ENCODE measurements at regions not wholly inside any gene's neighbourhood (a gene's known extent, or its start where the extent isn't known, plus 50 kb on each side); places are given as distances from the start of the nearest gene placed in this dataset.
"Not testable (repeated sequence)": the region's sequence is repeated elsewhere in the genome, so short reads cannot be mapped to it uniquely, and the experiment has no call there.

DNA sequence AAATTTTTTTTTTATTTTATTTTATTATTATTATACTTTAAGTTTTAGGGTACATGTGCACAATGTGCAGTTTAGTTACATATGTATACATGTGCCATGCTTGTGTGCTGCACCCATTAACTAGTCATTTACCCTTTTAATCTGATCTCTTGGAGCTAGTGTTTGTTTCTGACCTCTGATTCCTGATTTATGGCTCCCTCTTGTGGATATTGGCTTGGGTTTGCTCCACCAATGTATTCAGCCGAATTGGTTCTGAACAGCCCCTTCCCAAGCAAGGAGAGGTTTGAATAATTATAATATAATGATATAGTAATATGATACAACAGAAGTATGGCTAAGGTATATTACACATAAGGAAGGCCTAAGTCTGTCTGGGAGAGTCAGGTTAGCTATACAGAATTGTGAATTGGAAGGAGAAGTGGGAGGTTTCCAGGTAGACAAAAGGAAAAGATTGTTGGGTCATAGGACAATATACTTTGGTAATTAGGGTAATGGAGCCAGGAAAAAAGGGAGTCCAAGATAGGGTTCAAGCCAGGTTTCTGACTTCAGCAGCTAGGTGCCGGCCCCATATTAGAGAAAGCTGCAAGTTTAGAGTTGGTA is 53.1 kb upstream of the HMCN1 start:
- DNase-seq = no peak

DNA sequence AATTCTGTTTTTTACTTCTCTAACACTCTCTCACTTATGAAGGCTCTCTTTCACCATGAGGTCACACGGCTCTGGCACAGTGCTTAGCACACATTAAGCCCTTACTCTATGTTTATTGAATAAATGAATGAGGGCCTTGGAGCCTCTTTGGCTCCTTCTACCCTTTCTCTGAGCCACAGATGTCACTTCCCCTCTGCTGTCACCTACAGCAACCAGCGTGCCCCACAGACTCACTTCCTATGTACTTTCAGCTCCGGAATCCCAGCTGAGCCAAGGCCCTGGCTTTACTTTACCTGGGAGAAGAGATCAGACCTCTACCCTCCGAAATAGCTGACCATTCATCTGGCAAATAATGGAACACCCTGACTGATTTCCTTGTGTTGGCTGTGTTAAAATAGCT is 53.7 kb upstream of the HMCN1 start:
- no peak for DNase-seq

DNA sequence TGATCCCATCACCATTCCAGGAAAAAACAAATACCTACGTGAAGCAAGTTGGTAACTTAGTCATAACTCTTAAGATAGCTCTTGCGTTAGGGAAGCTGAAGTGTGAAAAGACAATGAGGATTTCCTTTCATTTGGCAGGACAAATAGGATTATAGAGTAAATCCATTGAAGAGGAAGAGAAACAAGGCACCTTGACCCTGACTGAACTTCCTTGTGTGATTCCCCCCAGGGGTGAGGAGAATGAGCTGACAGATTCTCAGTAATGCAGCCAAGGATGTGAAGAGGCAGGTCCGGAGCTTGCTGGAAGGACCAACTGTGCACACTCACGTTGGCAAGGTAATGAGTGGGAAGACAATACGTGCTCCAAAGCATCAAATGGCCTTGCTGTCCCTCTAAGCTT is 55.0 kb upstream of the HMCN1 start:
- no peak for DNase-seq

DNA sequence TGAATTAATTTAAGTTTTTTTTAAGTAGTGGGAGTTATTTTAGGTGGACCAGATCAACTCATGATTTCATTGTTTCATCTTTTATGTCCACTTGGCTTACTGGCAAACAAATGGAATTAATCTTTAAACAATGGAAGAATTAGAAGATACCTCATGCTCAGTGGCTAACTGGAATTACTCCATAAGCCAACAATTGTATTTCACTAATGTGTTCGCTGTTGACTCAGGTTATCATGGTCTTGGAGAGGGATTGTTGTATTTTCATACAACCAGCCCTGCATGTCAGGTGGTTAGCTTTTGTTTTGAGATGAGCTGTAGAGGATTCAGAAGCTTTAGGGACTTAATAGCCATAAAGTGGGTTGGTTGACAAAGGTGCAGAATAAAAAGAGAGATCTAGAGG is 57.2 kb upstream of the HMCN1 start:
- no peak for DNase-seq

DNA sequence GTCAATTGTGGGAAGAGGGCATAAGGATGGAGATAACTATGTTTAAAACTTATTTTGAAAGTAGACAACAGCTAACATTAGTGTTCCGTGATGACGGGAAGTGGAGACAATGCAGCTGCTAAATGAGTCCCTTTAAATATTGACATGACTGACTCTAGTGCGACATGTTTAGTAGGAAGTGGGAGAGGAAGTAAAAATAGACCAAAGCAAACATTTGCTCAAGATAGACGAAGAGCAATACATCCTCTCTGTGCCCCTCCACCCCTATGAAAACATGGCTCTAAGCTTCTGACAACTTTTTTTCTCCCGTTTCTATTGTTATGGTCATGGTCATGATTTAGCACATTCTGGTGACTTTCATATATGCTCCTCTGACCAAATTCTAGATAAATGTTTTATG is 60.0 kb upstream of the HMCN1 start:
- no peak for DNase-seq

DNA sequence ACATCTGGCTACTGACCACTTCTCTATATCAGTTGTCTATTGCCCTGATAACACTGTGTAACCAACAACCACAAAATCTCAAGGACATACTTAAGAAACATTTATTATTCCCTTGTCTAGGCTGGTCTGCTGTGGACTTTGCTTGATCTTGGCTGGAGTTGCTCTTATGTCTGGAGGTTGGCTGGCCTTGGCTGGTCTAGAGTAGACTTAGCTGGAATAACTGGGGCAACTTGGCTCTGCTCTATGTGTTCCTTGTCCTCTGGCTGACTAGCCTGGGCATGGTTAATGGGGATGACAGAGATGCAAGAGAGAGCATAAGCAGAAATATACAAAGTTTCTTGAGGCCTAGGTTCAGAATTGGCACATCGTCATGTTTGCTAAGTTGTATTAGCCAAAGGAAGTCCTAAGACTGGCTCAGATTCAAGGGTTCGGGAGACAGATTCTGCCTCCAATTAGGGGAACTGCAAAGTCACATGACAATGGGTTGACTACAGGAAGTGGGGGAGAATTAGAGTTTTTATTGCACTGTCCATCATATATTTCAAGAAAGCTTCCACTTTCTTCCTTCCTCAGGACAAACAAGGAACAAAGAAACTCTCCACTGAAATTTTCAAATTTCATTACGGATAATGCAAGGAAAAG is 61.4 kb upstream of the HMCN1 start:
- DNase-seq = no peak

DNA sequence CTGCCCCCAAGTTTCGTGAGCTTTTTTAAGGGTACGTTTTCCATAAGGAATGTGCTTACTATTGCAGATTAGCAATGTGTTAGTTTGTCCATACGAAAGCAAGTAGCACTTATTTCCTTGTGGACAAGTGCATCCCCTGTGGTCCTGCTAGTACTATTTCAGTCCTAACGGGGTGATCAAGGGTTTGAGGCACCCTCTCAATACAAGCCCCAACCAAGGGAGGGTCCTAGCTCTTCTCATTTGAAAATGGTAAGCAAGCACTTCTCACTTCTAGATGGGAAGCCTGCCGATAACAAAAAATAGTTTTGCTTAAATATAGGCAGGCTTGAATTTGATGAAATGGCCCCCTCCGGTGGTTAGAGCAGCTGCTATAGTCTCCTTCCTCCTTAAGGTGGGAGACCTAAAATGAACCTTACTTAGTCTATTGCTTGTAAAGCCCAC is 64.0 kb upstream of the HMCN1 start:
- DNase-seq = no peak

DNA sequence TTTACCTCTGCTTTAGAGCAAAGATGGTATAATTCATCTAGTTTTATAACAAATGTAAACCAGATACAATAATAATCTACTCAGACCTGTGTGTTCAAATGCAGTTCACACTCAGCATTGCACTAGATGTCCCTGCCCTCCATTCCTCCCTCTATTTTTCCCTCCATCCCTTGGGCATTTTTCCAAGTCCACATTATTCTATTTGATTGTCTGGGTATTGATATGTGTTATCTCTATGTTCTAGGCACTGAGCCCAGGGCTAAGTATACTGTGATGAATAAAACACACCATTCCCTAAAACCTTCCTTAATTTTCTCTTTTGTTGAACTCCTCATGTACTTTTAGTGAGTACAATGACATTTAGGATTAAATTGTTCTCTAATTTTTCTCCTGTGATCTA is 66.2 kb upstream of the HMCN1 start:
- no peak for DNase-seq

DNA sequence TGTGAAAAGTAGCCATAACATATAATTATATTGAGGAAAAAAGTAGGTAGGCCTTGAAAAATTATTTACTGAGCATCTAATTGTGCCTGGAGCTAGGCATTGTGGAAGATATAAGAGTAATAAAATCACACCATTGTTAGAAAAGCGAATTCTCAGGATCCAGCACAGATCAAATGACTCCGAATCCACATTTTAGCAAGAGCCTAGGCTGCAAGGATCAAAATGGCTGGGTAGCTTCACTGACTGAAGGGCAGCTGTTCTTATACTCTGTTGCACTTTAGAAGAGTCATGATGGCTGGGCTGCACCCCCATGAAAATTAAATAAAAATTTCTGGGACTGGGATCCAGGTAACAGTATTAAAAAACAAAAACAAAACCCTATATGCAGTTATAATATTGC is 67.6 kb upstream of the HMCN1 start:
- no peak for DNase-seq

DNA sequence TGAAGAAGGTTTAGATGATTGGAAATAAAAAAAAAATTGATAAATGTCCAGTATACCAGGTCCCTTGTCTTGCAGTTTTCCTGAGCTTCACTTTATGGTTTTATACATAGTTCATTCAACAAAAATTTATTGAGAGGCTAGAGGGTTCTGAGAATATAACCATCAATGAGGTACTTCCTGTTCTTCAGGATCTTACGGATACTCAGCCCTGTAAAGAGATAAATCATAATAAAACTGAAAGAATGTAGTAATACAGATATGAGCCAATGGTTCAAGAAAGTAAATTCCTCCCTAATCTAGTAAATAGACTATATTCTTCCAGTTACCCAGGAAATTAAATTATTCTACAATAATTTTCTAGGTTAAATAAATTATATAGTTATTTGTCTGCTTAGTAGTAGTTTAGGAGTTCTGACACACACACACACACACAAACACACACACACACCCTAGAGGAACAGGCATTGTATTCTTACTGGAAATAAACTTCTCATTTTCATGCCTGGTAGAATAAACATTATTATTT is 70.4 kb upstream of the HMCN1 start:
- no peak for DNase-seq

DNA sequence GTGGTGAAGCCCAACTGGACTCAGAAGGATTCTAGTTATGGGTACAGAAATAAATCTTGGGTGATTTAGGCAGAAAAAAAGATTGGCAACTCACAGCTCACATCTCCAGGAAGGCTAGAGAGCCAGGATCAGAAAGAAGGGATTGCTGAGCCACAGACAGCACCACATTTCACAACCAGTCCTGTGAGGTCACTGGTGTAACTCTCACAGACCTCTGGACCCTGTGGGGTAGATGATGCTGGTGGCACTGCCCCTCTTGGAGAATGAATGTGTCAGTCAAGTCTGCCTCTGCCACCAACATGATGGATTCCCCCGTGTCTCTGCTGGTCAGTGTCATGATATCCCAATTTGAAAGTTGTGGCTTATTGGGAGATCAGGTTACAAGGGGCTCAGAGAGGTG is 70.9 kb upstream of the HMCN1 start:
- DNase-seq = no peak

DNA sequence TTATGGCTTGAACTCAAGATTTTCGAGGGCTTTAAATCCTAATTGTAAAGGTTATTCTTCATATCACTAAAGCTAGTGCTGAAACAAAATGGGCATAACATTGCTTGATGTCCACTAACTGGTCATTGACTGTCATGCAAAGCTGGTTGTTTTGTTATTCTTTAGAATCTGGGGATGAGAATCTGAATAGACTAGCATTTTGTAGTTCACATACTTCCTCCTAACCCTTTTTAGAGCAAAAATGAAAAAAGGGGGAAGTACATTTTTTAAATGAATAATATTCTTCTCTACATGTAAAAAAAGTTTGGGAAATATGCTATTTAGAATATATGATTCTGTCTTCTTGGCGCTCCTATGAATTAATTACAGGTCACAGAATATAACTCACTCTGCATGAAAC is 72.2 kb upstream of the HMCN1 start:
- no peak for DNase-seq

DNA sequence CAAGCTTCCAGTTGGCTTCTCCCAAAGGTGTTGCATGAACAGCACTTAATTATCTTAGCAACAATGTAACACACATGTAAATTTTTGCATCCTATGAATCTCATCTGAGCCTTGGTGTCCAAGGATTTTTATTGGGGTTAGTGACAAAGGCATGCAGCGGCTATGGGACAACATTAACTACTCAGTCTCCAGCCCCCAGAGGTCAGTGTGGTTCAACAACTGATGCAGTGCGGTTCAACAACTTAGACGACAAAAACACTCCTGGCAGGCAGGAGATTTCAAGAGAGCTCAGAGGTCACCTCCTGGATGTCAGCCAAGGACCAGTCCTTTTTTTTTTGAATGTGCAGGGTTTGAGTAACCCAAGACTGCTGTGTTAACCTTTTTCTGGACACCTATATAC is 77.5 kb upstream of the HMCN1 start:
- DNase-seq = no peak

DNA sequence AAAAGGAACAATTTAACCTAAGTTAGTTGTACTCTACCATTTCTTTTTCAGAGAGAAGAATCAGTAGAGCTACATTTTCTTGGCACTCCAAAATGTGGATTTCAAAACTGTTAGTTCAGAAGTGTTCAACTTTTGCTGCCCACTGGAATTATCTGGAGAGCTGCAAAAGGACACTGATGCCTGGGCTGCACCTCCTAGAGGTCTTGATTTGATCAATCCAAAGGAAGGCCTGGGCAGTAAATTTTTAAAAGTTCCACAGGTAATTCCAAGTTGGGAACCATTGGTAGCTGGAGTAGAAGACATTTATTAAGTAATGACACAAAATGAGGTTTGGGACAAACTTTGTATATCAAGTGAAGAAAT is 79.3 kb upstream of the HMCN1 start:
- no peak for DNase-seq

DNA sequence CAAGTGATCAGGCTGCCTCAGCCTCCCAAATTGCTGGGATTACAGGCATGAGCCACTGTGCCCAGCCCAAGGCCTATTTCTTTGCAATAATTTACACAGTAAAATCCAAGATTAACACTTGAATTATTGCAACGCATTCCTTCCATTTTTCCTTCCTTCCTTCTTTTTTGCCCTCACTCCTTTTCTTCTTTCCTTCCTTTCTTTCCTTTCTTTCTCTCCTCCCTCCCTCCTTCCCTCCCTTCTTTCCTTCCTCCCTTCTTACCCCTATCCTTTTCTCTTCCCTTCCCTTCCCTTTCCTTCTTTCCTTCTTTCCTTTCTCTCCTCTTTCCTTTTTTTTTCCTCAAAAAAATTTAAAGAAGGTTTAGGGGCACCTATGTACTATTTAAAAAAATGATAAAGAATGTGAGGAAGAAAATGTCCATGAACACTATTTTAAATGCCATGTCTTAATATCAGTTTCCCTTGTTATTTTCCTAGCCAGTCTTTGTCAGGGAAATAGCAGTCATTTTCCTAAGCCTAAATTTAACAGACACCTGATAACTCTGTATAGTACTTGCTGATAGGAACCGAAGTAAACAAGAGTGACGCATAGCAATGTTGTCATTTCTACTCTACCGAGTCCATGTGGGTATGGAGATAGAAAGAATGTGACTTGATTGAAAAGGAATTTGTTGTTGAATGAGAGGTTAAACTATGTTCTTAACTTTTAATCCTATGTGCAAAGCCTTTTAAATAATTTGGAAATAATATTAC is 79.8 kb upstream of the HMCN1 start:
- peak; percentile 25 for DNase-seq

DNA sequence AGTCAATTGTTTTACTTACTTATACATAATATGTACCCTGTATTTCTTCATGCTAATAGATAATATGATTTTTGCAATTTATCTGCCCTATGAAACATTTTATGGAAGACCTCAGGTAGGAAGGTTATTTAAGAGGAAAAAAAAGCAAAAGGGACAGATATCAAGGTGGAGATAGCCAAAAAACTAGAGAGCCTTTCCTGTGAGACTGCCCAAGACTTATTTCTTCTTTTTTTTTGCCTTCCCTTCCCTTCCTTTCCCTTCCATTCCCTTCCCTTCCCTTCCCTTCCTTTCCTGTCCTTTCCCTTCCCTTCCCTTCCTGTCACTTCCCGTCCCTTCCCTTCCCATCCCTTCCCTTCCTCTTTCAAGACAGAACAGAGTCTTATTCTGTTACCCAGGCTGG is 80.6 kb upstream of the HMCN1 start:
- no peak for DNase-seq

DNA sequence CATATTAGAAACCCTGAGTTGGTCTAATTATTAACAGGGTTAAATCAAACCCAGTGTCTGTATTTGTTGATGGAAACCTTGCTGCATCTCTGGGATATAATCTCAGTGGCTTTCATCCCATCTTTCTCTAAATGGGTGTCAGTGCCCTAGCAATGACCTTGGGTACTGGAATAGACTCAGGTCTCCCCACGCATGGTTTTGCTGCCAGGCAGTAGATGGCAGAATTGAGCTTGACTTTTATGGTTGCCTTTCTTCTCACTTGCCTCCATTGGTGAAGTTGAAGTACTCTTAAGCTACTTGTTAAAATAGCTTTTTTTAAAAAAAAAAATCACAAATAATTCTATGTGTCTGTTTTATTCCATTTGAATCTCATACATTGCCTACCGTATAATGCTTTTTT is 81.8 kb upstream of the HMCN1 start:
- DNase-seq = no peak

DNA sequence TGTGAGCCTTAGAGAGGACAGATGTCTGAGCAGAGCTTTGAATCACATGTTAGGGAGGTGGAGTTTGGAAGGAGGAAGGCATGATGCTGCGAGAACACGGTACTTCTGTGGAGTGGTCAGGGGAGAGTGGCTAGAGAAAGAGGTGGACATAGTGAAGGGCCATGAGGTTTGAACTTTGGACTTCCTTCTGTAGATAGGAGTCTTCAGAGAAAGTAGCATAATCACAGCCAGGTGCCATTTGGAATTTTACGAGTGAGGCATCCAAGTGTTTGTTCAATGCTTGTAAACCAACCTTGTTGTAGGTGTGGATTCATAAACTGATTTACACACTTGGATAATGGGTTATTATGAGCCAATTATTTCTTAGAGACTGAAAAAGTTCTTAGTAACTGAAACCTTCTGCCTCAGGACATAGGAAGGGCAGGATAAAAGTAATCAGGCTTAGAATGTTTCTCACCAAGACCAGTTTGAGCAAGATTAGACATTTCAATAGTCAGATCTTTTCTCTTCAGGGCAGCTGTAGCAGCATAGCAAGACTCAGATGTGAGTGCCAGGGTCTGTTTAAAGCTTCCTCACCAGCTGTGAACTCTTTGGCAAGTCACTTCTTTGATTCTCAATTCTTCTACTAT is 83.5 kb upstream of the HMCN1 start:
- no peak for DNase-seq

DNA sequence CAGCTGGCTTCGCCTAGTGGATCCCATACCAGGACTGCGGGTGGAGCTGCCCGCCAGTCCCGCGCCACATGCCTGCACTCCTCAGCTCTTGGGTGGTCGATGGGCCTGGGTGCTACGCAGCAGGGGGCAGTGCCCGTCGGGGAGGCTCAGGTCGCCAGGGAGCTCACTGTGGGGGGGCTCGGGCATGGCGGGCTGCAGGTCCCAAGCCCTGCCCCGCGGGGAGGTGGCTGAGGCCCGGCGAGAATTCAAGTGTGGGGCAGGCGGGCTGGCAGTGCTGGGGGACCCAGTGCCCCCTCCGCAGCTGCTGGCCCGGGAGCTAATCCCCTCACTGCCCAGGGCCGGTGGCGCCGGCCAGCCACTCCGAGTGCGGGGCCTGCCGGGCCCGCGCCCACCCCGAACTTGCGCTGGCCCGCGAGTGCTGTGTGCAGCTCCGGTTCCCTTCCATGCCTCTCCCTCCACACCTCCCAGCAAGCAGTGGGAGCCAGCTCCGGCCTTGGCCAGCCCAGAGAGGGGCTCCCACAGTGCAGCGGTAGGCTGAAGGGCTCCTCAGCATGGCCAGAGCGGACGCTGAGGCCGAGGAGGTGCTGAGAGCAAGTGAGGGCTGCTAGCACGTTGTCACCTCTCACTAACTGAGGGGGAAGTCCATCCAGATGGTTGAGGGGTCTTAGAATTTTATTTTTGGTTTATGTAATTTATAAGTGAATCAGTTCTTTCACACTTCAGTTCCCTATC is 85.2 kb upstream of the HMCN1 start:
- DNase-seq = no peak

DNA sequence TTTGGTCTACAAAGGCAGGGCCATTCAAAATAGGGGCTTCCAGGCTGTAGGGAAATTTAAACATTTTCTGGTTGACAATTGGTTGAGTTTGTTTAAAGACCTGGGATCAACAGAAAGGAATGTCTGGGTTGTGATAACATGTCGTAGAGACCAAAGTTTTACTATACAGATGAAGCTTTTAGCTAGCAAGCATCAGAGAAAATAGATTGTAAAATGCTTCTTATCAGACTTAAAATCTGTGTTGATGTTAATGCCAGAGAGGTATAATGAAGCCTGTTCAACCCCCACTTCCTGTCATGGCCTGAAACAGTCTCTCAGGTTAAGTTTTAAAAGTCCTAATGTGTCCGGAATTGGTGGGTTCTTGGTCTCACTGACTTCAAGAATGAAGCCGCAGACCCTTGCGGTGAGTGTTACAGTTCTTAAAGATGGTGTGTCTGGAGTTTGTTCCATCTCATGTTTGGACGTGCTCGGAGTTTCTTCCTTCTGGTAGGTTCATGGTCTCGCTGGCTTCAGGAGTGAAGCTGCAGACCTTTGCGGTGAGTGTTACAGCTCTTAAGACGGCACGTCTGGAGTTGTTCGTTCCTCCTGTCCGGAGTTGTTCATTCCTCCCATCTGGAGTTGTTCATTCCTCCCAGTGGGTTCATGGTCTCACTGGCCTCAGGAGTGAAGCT is 86.5 kb upstream of the HMCN1 start:
- DNase-seq = not testable (repeated sequence)

DNA sequence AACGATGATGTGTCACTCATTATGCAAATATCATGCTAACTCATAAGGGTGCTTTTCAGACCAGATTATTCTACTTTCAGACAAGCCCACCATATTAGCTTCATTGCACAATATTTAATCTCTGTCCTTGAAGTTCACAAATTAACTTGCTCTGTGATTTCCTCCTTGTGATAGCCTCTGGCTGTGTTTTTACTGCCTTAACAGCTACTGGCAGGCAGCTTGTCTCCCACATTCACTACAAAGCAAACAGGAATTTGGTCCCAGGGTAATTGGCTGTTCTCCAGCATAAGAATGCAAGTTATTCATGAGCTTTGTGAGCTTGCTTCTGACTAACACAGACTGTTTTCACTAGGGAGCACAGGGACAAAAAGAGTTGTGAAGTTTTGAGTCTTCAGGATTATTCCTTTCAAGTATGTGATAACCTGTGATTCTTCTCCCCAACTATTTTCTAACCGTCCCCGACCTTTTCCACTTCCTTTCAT is 87.9 kb upstream of the HMCN1 start:
- DNase-seq = peak; percentile 99

DNA sequence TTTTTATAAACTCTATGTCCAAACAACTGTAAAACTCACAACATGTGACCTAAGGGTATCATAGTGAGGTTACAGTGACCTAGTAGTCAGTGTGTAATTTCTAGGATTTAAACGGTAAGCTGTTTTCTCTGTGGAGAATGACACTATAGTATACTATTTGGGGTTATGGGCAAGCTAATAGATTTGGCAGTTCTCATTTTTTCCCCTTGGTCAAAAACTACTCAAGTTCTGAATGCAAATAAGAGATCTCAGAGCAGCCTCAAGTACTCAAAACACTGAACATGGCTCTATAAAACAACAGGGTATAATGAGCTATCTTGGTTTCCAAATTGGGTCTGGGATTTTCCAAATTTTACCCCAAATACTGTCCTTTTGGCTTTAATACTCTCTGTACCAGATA is 88.5 kb upstream of the HMCN1 start:
- DNase-seq = no peak

Data from NCI-H226 (cell line).